Keratinocyte (primary cell): ENCODE measurements at regions not wholly inside any gene's neighbourhood (a gene's known extent, or its start where the extent isn't known, plus 50 kb on each side); places are given as distances from the start of the nearest gene placed in this dataset.
"Not testable (repeated sequence)": the region's sequence is repeated elsewhere in the genome, so short reads cannot be mapped to it uniquely, and the experiment has no call there.

Experiments used
- DNase-seq: peaks from one replicate; pipeline ENCODE4 v3.0.0-alpha.2; 2011; ENCODE audit warnings: low read depth, missing footprints, low spot score
- FAIRE-seq: peaks from 2 replicates; lab custom pipeline; 2011; peaks lifted over from hg19 to GRCh38; lab: Jason Lieb, UNC
- H2AFZ ChIP-seq: 2 replicates; pipeline ENCODE4 v1.6.0; 2012; ENCODE audit warnings: low read length, control low read depth, inconsistent platforms; ENCODE audit not compliant: control insufficient read depth
- H3K27ac ChIP-seq: 2 replicates; pipeline ENCODE4 v1.5.1; 2011; ENCODE audit warnings: low read length; ENCODE audit not compliant: control insufficient read depth, insufficient read depth
- H3K27me3 ChIP-seq: 3 replicates; pipeline ENCODE4 v1.6.0; 2011; ENCODE audit warnings: low read length; ENCODE audit not compliant: control insufficient read depth, insufficient read depth; ENCODE audit errors: extremely low read depth
- H3K36me3 ChIP-seq, 2 experiments: 2 replicates in 1 of 2; 3 replicates in 1 of 2; pipeline ENCODE4 v1.5.1; 2011; ENCODE audit warnings: low read length in 2 of 2, mild to moderate bottlenecking in 1 of 2; ENCODE audit not compliant: control insufficient read depth in 2 of 2, insufficient read depth in 2 of 2; ENCODE audit errors: extremely low read depth in 1 of 2
- H3K4me1 ChIP-seq: 3 replicates; pipeline ENCODE4 v1.5.1; 2011; ENCODE audit warnings: low read length; ENCODE audit not compliant: control insufficient read depth, insufficient read depth; ENCODE audit errors: extremely low read depth
- H3K4me2 ChIP-seq: 3 replicates; pipeline ENCODE4 v1.6.0; 2011; ENCODE audit warnings: low read depth, low read length; ENCODE audit not compliant: control insufficient read depth, insufficient read depth; ENCODE audit errors: extremely low read depth
- H3K4me3 ChIP-seq, 3 experiments: fragments of 200-600 bp in 1 of 3; sonication (generic) in 1 of 3; 2 replicates in 2 of 3; 3 replicates in 1 of 3; pipeline ENCODE4 v1.5.1; 2011 to 2016; ENCODE audit warnings: low read length in 3 of 3, mild to moderate bottlenecking in 3 of 3, control low read depth in 2 of 3, inconsistent platforms in 1 of 3, low read depth in 1 of 3, mixed read lengths in 1 of 3, mixed run types in 1 of 3, moderate library complexity in 1 of 3; ENCODE audit not compliant: control insufficient read depth in 2 of 3, insufficient read depth in 2 of 3; ENCODE audit errors: extremely low read depth in 1 of 3
- H3K79me2 ChIP-seq: 2 replicates; pipeline ENCODE4 v1.6.0; 2012; ENCODE audit warnings: low read length; ENCODE audit not compliant: control insufficient read depth, insufficient read depth
- H3K9ac ChIP-seq: 3 replicates; pipeline ENCODE4 v1.6.0; 2011; ENCODE audit warnings: low read length; ENCODE audit not compliant: control insufficient read depth, insufficient read depth; ENCODE audit errors: extremely low read depth
- H3K9me1 ChIP-seq: 3 replicates; pipeline ENCODE4 v1.6.0; 2011; ENCODE audit warnings: low read length; ENCODE audit not compliant: control insufficient read depth, insufficient read depth; ENCODE audit errors: extremely low read depth
- H3K9me3 ChIP-seq: 2 replicates; pipeline ENCODE4 v1.5.1; 2012; ENCODE audit warnings: low read depth, low read length; ENCODE audit not compliant: control insufficient read depth
- H4K20me1 ChIP-seq: 3 replicates; pipeline ENCODE4 v1.6.0; 2011; ENCODE audit warnings: low read length; ENCODE audit not compliant: control insufficient read depth, insufficient read depth; ENCODE audit errors: extremely low read depth
- EZH2 ChIP-seq: IDR thresholded peaks from one replicate; pipeline ENCODE4 v1.6.1; 2012; ENCODE audit warnings: inconsistent platforms, mild to moderate bottlenecking, low read length, moderate library complexity
- dilution Hi-C: fragments of 300-500 bp; cut with MboI; formaldehyde crosslinking; loops from one replicate; pipeline ENCODE4 v1.7.0; 2020; ENCODE audit warnings: low sequenced_read_pairs; ENCODE audit not compliant: extremely low pct_ligation_motif_present
- TF ChIP-seq, protein P1 (sequence below), 3 experiments: IDR thresholded peaks in 1 of 3; conservative IDR thresholded peaks in 1 of 3; optimal IDR thresholded peaks in 1 of 3; 2 replicates in 2 of 3; 3 replicates in 1 of 3; pipeline versions ENCODE3 to v1.5.1; 2011; ENCODE audit warnings: low read length in 3 of 3, mild to moderate bottlenecking in 3 of 3, moderate library complexity in 2 of 3, control low read depth in 1 of 3, inconsistent platforms in 1 of 3; ENCODE audit not compliant: insufficient read depth in 2 of 3; ENCODE audit errors: extremely low read depth in 1 of 3

DNA sequence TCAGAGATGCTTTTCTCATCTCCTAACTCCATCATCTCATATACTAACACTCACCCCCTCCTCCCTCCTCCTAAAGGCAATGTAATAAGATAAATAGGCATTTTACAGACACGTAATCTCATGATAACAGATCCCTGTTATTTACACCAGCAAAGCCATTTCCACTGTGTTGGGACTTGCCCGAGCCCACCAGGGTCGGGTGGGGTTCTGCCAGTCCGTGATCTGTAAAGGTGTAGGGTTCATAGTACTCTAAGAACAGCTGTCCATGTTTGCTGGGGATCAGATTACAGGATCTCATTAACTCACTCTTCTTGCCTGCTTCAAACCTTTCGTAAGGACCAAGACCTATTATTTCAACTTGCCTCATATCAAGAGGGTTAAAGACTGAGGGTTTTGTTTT, 172.4 kb downstream of the FZD1 start:
- no peak overlapping the region for H3K9ac ChIP-seq
- no peaks in the 10 kb centered on the region for H3K36me3 ChIP-seq
- no peak overlapping the region for H3K4me2 ChIP-seq
- FAIRE-seq (no peak), DNase-seq (no peak)
- H2AFZ ChIP-seq = no peak overlapping the region
- H3K9me3 ChIP-seq = no peaks in the 10 kb centered on the region
- H3K4me1 ChIP-seq = no peaks in the 10 kb centered on the region
- TF ChIP-seq, protein P1, sequence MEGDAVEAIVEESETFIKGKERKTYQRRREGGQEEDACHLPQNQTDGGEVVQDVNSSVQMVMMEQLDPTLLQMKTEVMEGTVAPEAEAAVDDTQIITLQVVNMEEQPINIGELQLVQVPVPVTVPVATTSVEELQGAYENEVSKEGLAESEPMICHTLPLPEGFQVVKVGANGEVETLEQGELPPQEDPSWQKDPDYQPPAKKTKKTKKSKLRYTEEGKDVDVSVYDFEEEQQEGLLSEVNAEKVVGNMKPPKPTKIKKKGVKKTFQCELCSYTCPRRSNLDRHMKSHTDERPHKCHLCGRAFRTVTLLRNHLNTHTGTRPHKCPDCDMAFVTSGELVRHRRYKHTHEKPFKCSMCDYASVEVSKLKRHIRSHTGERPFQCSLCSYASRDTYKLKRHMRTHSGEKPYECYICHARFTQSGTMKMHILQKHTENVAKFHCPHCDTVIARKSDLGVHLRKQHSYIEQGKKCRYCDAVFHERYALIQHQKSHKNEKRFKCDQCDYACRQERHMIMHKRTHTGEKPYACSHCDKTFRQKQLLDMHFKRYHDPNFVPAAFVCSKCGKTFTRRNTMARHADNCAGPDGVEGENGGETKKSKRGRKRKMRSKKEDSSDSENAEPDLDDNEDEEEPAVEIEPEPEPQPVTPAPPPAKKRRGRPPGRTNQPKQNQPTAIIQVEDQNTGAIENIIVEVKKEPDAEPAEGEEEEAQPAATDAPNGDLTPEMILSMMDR (optimal IDR thresholded peaks at IDR 0.05 in 1 of 3, IDR thresholded peaks at IDR 0.05 in 1 of 3, conservative IDR thresholded peaks at IDR 0.05 in 1 of 3; ENCODE audit: extremely low read depth in 1 of 3, insufficient read depth in 2 of 3, low read length in 3 of 3) = no peak
- no peak for TF ChIP-seq EZH2
- dilution Hi-C loops = no loop called here
- no peak overlapping the region for H3K4me3 ChIP-seq
- no peaks in the 10 kb centered on the region for H3K27me3 ChIP-seq
- no peak overlapping the region for H3K27ac ChIP-seq
- no peaks in the 10 kb centered on the region for H3K79me2 ChIP-seq
- H4K20me1 ChIP-seq = no peaks in the 10 kb centered on the region
- H3K9me1 ChIP-seq = no peaks in the 10 kb centered on the region

DNA sequence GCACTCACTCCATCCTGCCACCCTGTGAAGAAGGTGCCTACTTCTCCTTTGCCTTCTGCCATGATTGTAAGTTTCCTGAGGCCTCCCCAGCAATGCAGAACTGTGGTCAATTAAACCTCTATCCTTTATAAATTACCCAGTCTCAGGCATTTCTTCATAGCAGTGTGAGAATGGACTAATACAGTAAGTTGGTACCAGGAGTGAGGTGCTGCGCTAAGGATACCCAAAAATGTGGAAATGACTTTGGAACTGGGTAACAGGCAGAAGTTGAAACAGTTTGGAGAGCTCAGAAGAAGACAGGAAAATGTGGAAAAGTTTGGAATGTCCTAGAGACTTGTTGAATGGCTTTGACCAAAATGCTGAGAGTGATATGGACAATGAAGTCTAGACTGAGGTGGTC, 176.0 kb downstream of the FZD1 start:
- H3K27me3 ChIP-seq, H3K4me1 ChIP-seq, H3K9ac ChIP-seq, H3K4me2 ChIP-seq, H3K9me3 ChIP-seq, H3K9me1 ChIP-seq, H3K36me3 ChIP-seq, H2AFZ ChIP-seq, H4K20me1 ChIP-seq, DNase-seq, H3K27ac ChIP-seq, dilution Hi-C loops, FAIRE-seq, H3K79me2 ChIP-seq, H3K4me3 ChIP-seq: not testable (repeated sequence)

DNA sequence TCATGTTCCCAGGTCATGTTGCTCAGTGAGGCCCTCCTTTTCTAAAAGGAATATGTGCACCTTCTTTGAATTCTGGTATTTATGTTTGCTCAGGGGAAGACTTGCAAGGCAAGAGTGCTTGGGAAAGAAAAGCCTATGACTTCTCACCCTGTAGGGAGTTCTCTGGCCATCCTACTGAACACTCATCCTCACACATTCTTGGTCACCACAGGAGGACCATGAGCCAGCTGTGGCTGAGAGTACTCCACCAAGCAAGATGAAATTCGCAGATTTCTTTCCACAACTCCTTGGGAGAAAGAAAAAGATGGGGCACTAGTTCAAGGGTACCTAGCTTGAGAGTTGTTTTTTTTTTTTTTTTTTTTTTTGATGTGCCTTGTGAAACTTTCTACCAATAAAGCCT, 179.6 kb downstream of the FZD1 start:
- H3K36me3 ChIP-seq = no peaks in the 10 kb centered on the region
- dilution Hi-C loops = no loop called here
- H3K4me1 ChIP-seq = no peaks in the 10 kb centered on the region
- FAIRE-seq = no peak
- no peak overlapping the region for H3K9ac ChIP-seq
- TF ChIP-seq, protein P1 (optimal IDR thresholded peaks at IDR 0.05 in 1 of 3, IDR thresholded peaks at IDR 0.05 in 1 of 3, conservative IDR thresholded peaks at IDR 0.05 in 1 of 3; ENCODE audit: extremely low read depth in 1 of 3, insufficient read depth in 2 of 3, low read length in 3 of 3) = no peak
- TF ChIP-seq EZH2 = no peak
- no peaks in the 10 kb centered on the region for H4K20me1 ChIP-seq
- H3K9me3 ChIP-seq = no peaks in the 10 kb centered on the region
- no peaks in the 10 kb centered on the region for H3K27me3 ChIP-seq
- H3K4me2 ChIP-seq = no peak overlapping the region
- no peak overlapping the region for H2AFZ ChIP-seq
- H3K9me1 ChIP-seq = no peaks in the 10 kb centered on the region
- DNase-seq = no peak
- H3K79me2 ChIP-seq = no peaks in the 10 kb centered on the region
- no peak overlapping the region for H3K4me3 ChIP-seq
- no peak overlapping the region for H3K27ac ChIP-seq
